Endothelial cell of umbilical vein (primary cell): ENCODE measurements at regions not wholly inside any gene's neighbourhood (a gene's known extent, or its start where the extent isn't known, plus 50 kb on each side); places are given as distances from the start of the nearest gene placed in this dataset.

Experiments
- BruUV-seq: library from RNA; stranded (reverse); fragments of 400-500 nt; replicated peaks from 2 replicates; lab custom pipeline; 2021; lab: Mats Ljungman, UMichigan
- CTCF ChIA-PET: fragments of 300-600, 350-600 bp; sonication (Branson Sonifier 250); formaldehyde crosslinking; loops from one replicate; lab custom pipeline; 2021; ENCODE audit warnings: antibody characterized with exemption, inconsistent platforms; lab: Charles Lee
- POLR2A ChIA-PET: fragments of 300-600, 350-600 bp; sonication (Branson Sonifier 250); formaldehyde crosslinking; loops from one replicate; lab custom pipeline; 2021; ENCODE audit warnings: antibody characterized with exemption, inconsistent platforms; lab: Charles Lee
- DNase-seq: peaks from one replicate; pipeline ENCODE4 v3.0.0-alpha.2; 2011; ENCODE audit warnings: low read depth, low spot score
- FAIRE-seq: peaks from 2 replicates; lab custom pipeline; 2011; peaks lifted over from hg19 to GRCh38; lab: Jason Lieb, UNC
- H2AFZ ChIP-seq: 2 replicates; pipeline ENCODE4 v1.6.0; 2012; ENCODE audit warnings: low read depth, low read length, control low read depth, inconsistent platforms
- H3K27ac ChIP-seq: 2 replicates; pipeline ENCODE4 v1.5.1; 2011; ENCODE audit warnings: low read depth, mild to moderate bottlenecking, control low read depth, low read length, moderate library complexity; ENCODE audit not compliant: insufficient read depth
- H3K27me3 ChIP-seq, 2 experiments: 2 replicates each; pipeline versions ENCODE4 v1.6.0 to v1.6.1; 2011; ENCODE audit warnings: low read length in 2 of 2, mixed read lengths in 1 of 2; ENCODE audit not compliant: control insufficient read depth in 2 of 2, insufficient read depth in 2 of 2
- H3K36me3 ChIP-seq, 2 experiments: 2 replicates in 1 of 2; 3 replicates in 1 of 2; pipeline ENCODE4 v1.5.1; 2011; ENCODE audit warnings: low read length in 2 of 2, mild to moderate bottlenecking in 1 of 2, moderate library complexity in 1 of 2; ENCODE audit not compliant: control insufficient read depth in 2 of 2, insufficient read depth in 2 of 2; ENCODE audit errors: extremely low read depth in 1 of 2
- H3K4me1 ChIP-seq: 3 replicates; pipeline ENCODE4 v1.5.1; 2011; ENCODE audit warnings: mild to moderate bottlenecking, low read length; ENCODE audit not compliant: control insufficient read depth, insufficient read depth; ENCODE audit errors: extremely low read depth
- H3K4me2 ChIP-seq: 2 replicates; pipeline ENCODE4 v1.6.1; 2011; ENCODE audit warnings: low read length, control low read depth, mixed read lengths; ENCODE audit not compliant: insufficient read depth
- H3K4me3 ChIP-seq, 3 experiments: fragments of 200-600 bp in 1 of 3; sonication (generic), shearing (Covaris generic) in 1 of 3; replicated peaks in 1 of 3; 2 replicates each; pipeline ENCODE4 v1.5.1; 2011 to 2016; ENCODE audit warnings: control low read depth in 3 of 3, low read length in 3 of 3, mild to moderate bottlenecking in 2 of 3, inconsistent platforms in 1 of 3, low read depth in 1 of 3, moderate library complexity in 1 of 3; ENCODE audit not compliant: insufficient read depth in 1 of 3
- H3K79me2 ChIP-seq: 2 replicates; pipeline ENCODE4 v1.6.0; 2012; ENCODE audit warnings: low read length, inconsistent platforms; ENCODE audit not compliant: control insufficient read depth, insufficient read depth
- H3K9ac ChIP-seq: replicated peaks from 2 replicates; pipeline ENCODE3; 2011; ENCODE audit warnings: low read length, control low read depth; ENCODE audit not compliant: insufficient read depth; ENCODE audit errors: extremely low read depth
- H3K9me1 ChIP-seq: replicated peaks from 3 replicates; pipeline ENCODE4 v1.6.0; 2011; ENCODE audit warnings: mild to moderate bottlenecking, low read length; ENCODE audit not compliant: control insufficient read depth, insufficient read depth; ENCODE audit errors: extremely low read depth
- H3K9me3 ChIP-seq: replicated peaks from 2 replicates; pipeline ENCODE4 v1.5.1; 2012; ENCODE audit warnings: low read length, inconsistent platforms; ENCODE audit not compliant: control insufficient read depth, insufficient read depth
- H4K20me1 ChIP-seq: replicated peaks from 2 replicates; pipeline ENCODE3; 2011; ENCODE audit warnings: mild to moderate bottlenecking, low read length; ENCODE audit not compliant: control insufficient read depth, insufficient read depth; ENCODE audit errors: extremely low read depth
- CTCF ChIP-seq, 2 donors: IDR thresholded peaks; 1 replicate in 1 of 2; 2 replicates in 1 of 2; pipeline ENCODE4 v1.5.1; 2011; ENCODE audit warnings: low read length in 2 of 2, mild to moderate bottlenecking in 2 of 2, moderate library complexity in 2 of 2, control low read depth in 1 of 2, inconsistent platforms in 1 of 2, low read depth in 1 of 2; ENCODE audit not compliant: insufficient read depth in 1 of 2; ENCODE audit errors: extremely low read depth in 1 of 2
- EZH2 ChIP-seq: IDR thresholded peaks from 2 replicates; pipeline ENCODE4 v1.6.1; 2012; ENCODE audit warnings: borderline replicate concordance, low read depth, mild to moderate bottlenecking, moderate library complexity, low read length, inconsistent platforms; ENCODE audit not compliant: severe bottlenecking
- FOS ChIP-seq: IDR thresholded peaks from 2 replicates; pipeline ENCODE4 v1.6.1; 2011; ENCODE audit warnings: mild to moderate bottlenecking, low read length, moderate library complexity, borderline replicate concordance; ENCODE audit not compliant: insufficient read depth
- GATA2 ChIP-seq: IDR thresholded peaks from 2 replicates; pipeline ENCODE4 v1.7.0; 2011; ENCODE audit warnings: low read depth, mild to moderate bottlenecking, moderate library complexity, mixed read lengths, low read length; ENCODE audit not compliant: insufficient read length, insufficient read depth
- JUN ChIP-seq: IDR thresholded peaks from 2 replicates; pipeline ENCODE4 v1.6.1; 2011; ENCODE audit warnings: borderline replicate concordance, low read depth; ENCODE audit not compliant: insufficient read length, insufficient read depth
- MAX ChIP-seq: IDR thresholded peaks from 2 replicates; pipeline ENCODE4 v1.6.1; 2011; ENCODE audit not compliant: insufficient read depth, insufficient read length
- MYC ChIP-seq: IDR thresholded peaks from one replicate; pipeline ENCODE4 v1.6.1; 2011; ENCODE audit warnings: mild to moderate bottlenecking, low read depth, low read length
- POLR2A ChIP-seq: IDR thresholded peaks from 2 replicates; pipeline ENCODE4 v1.6.1; 2012; ENCODE audit warnings: low read depth, mild to moderate bottlenecking, control low read depth, low read length
- POLR2AphosphoS5 ChIP-seq: IDR thresholded peaks from 2 replicates; pipeline ENCODE4 v1.6.1; 2012; ENCODE audit warnings: low read depth, mild to moderate bottlenecking, control low read depth, low read length, moderate library complexity; ENCODE audit not compliant: insufficient read depth
- dilution Hi-C: fragments of 300-500 bp; cut with MboI; formaldehyde crosslinking; loops from one replicate; pipeline ENCODE4 v1.15.0; 2019; ENCODE audit warnings: low sequenced_read_pairs; ENCODE audit not compliant: extremely low pct_ligation_motif_present
- intact Hi-C: fragments of 100-400 bp; cut with micrococcal nuclease; formaldehyde crosslinking; loops from one replicate; pipeline ENCODE4 v1.10.0; 2022

GRCh38 chrY:7951187-7951852 lies 1039.8 kb upstream of the AMELY start:
- ChIA-PET CTCF (no interaction called here), POLR2A (no interaction called here)
- H3K79me2 ChIP-seq, result no peaks in the 10 kb centered on the region
- no peaks in the 10 kb centered on the region for H3K36me3 ChIP-seq
- dilution Hi-C loops, result no loop called here
- no TSS peak for BruUV-seq
- no peak overlapping the region for H2AFZ ChIP-seq
- H4K20me1 ChIP-seq, result no peaks in the 10 kb centered on the region
- intact Hi-C loops, result no loop called here
- H3K9ac ChIP-seq, result no peak overlapping the region
- DNase-seq (no peak), FAIRE-seq (no peak)
- TF ChIP-seq FOS (no peak), CTCF (IDR thresholded peaks at IDR 0.05; ENCODE audit: extremely low read depth in 1 of 2, insufficient read depth in 1 of 2, low read depth in 1 of 2, low read length in 2 of 2) (no peak), GATA2 (no peak), POLR2A (no peak), POLR2AphosphoS5 (no peak), MYC (no peak), EZH2 (no peak), JUN (no peak), MAX (no peak)
- no peaks in the 10 kb centered on the region for H3K27me3 ChIP-seq
- no peak overlapping the region for H3K4me3 ChIP-seq
- no peak overlapping the region for H3K4me2 ChIP-seq
- H3K4me1 ChIP-seq, result no peaks in the 10 kb centered on the region
- H3K9me3 ChIP-seq, result no peaks in the 10 kb centered on the region
- H3K27ac ChIP-seq, result no peak overlapping the region
- H3K9me1 ChIP-seq, result no peaks in the 10 kb centered on the region
